GM20000 (cell line): ENCODE measurements at regions not wholly inside any gene's neighbourhood (a gene's known extent, or its start where the extent isn't known, plus 50 kb on each side); places are given as distances from the start of the nearest gene placed in this dataset.
"Not testable (repeated sequence)": the region's sequence is repeated elsewhere in the genome, so short reads cannot be mapped to it uniquely, and the experiment has no call there.

Experiments used
- DNase-seq: peaks from one replicate; pipeline ENCODE4 v3.0.0; 2012; ENCODE audit warnings: low spot score
- CTCF ChIP-seq: IDR thresholded peaks from 2 replicates; pipeline ENCODE4 v1.5.1; 2012; ENCODE audit warnings: mild to moderate bottlenecking, control low read depth; ENCODE audit errors: extremely low read depth, missing control alignments

GRCh38 chr20:16810216-16810615 is 62.1 kb downstream of the OTOR start:
- DNase-seq, result no peak
- no peak for TF ChIP-seq CTCF

- no peak for TF ChIP-seq CTCF
- DNase-seq, result no peak
Observed at GRCh38 chr20:16816192-16816591, 68.0 kb downstream of the OTOR start.

GRCh38 chr20:16819483-16819882 is 71.3 kb downstream of the OTOR start:
- no peak for TF ChIP-seq CTCF
- DNase-seq, result no peak

DNA sequence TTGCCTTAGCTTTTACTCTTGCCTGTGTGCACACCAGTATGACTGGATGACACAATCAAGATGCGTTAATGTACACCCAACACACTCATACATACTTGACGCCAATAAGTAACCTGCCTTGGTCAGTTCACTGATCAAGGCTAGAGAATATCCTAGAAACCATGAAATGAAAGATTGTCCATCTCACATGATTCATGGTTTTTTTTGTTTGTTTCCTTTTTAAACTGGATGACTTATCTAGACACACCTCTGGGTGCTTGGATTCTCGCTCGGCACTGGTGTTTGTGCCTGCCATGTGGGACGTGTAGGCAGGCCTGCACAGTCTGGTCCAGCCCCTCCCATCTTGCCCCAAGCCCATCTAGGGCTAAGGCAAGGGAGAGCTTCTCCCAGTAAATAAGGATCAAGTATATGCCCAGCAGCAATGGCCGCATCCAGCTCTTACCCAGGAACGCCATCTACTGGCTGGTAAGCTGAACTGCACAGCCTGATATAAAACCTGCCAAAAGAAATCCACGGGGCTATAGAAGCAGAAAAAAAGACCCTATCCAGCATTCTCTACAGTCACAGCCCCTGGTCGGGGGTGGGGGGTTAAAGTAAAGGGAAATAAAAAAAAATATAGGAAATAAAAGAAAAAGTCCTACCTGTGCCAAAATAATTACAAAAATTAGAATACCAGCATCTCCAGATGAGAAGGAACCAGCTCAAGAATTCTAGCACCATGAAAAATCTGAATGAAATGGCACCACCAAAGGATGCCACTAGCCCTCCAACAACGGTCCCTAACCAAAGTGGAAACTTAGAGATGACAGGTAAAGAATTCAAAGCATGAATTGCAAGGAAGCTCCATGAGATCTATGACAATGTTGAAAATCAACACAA is 73.3 kb downstream of the OTOR start:
- DNase-seq, result peak; percentile 38
- TF ChIP-seq CTCF, result peak; percentile 90

- DNase-seq, result no peak
- no peak for TF ChIP-seq CTCF
Observed at GRCh38 chr20:16824664-16825063, 76.5 kb downstream of the OTOR start.

DNA sequence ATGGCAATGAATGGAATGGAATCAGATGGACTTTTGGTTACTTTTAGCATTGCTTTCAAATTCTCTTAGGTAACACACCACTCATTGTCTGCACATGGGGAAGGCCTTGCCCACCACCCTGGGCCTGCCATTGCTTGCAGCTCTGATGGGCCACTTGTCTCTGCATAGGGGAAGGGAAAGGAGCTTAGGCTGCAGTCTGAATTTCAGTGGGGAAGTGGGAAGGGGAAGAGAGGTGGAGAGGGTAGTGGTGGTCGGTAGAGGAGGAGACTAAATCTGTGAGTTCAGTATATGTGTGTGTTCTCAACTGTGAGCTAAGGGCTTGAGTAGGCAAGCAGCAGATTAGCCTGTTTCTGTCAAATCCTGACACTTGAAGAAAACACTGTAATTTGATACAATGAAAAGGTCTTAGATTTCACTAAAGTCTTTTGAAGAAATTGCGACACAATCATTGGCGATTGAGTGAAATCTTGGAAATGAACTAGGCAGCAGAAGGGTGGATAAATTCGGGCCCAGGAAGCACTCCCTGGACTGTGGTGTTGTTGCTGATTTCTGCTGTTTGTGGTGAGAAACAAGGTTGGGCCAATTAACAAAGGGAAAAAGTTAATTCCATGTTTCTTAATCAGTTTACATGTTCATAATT is 80.6 kb downstream of the OTOR start:
- TF ChIP-seq CTCF, result no peak
- no peak for DNase-seq

GRCh38 chr20:16835690-16836089 is 87.5 kb downstream of the OTOR start:
- DNase-seq, result not testable (repeated sequence)
